ELR (cell line): ENCODE measurements at regions not wholly inside any gene's neighbourhood (a gene's known extent, or its start where the extent isn't known, plus 50 kb on each side); places are given as distances from the start of the nearest gene placed in this dataset.
"Not testable (repeated sequence)": the region's sequence is repeated elsewhere in the genome, so short reads cannot be mapped to it uniquely, and the experiment has no call there.

Experiments used
- DNase-seq: peaks from one replicate; pipeline ENCODE4 v3.0.0-alpha.2; 2015; ENCODE audit warnings: low read depth

DNA sequence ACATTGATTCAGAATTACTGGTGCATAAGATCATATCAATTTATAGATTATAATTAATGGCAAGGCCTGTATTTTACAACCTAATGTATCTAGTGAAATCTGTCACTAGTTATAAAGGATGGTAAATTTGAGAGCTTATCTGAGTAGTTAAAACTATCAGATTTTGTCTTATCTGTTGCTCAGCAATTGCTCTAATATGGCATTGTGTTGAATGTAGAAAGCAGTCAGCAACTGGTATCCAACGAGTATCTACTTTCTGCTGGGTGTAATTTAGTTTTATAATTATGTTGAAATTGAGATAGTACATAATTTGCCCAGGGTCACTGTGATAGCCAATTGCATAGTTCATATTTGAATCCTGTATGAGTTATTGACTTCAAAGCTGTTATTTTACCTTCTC is 1005.7 kb downstream of the CDH11 start:
- DNase-seq, result no peak

DNA sequence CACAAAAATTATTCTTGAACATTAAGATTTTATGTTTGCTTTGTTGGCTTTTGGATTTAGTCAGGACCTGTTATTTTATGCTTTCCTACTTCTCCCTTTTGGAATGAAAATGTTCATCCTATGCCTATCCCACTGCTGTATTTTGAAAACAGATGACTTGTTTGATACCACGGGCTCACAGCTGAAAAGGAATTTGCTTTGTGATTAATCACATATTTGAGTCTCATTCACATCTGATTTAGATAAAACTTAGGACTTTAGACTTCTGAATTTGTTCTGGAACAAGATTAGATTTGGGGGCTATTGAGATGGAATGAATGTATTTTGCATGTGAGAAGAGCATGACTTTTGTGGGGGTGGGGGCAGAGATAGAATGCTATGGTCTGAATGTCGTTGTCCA is 1012.6 kb downstream of the CDH11 start:
- no peak for DNase-seq

DNA sequence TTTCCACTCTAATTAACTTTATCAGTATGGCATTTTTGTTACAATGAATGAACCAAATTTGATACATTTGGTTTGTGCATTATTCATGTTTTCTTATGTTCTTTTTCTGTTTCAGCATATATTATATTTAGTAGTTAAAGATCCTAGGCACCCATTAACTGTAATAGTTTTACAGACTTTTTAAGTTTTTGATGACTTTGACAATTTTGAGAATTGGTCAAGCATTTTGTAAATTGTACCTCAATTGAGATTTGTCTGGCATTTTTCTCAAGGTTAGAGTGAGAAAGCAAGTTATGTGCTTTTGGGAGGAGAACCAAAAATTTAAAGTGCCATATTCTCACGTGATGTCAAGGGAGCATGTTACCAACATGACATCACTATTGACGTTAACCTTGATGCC is 1019.2 kb downstream of the CDH11 start:
- no peak for DNase-seq

DNA sequence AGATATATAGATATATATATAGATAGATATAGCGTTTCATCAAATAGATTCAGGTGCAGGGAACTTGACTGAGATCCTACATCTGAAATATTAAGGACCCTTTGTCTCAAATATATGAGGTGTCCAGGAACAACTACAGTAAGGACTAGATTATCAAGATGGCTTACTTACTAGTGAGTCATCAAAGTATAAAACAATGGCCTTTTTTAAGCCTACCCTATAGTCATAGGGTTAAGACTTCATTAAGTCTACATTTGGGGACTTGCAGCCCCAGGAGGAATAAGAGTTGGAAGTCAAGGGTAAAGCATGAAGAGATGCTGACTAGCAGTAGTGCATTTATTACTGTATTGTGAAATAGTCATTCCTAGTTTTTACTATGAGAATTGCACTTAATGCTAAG is 1023.4 kb downstream of the CDH11 start:
- DNase-seq, result no peak

GRCh38 chr16:64096689-64097088 is 1025.2 kb downstream of the CDH11 start:
- no peak for DNase-seq

- DNase-seq, result no peak
Measured at GRCh38 chr16:64094992-64095634, 1026.8 kb downstream of the CDH11 start.

- DNase-seq, result no peak
Measured at GRCh38 chr16:64094181-64094965, 1027.5 kb downstream of the CDH11 start.

DNA sequence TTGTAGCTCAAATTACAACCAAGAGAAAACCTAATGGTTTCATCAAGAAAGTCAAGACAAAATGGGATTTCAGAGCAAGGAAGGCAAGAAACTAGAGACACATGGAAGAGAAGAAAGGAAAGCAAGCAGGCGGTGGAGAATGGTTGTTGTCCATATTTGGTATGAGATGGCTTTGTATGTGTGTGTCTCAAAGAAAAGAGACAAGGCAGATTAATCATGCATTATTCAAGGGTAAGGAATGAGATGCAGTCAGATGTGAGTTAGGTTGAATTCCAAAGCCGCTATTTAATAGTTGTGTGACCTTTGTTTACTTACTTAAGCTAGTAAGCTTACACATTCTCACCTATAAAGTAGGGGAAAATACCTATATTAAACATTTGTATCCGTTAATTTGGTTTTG is 1029.6 kb downstream of the CDH11 start:
- DNase-seq, result peak; percentile 55

DNA sequence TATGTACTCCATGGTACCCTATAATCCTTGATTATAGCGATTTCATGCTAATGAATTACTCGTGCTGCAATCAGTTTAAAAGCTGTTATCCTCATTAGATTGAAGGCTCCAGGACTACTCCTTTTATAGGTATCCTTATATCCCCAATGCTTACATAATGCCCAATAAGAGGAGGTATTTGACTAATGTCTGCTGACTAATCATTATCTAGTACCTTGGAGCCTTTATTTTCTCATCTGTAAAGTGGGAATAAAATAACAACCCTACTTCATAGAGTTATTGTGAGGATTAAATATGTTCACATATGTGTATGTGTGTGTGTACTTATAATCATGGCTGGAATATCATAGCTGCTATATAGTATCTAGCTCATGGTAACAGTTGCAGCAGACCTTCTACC is 1031.5 kb downstream of the CDH11 start:
- no peak for DNase-seq

DNA sequence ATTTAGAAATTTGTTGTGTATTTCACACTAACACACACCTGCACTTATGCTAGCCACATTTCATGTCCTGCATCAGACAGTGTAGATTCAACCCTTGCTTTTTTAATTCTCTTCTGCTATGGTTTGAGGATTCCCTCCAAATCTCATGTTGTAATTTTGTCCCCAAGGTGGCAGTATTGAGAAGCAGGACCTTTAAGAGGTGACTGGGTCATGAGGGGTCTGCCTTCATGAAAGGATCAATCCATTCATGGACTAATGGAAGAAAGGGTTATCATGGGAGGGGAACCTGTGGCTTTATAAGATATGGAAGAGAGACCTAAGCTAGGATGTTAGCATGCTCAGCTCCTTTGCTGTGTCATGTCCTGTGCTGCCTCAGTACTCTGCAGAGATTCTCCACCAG is 1032.2 kb downstream of the CDH11 start:
- peak; percentile 30 for DNase-seq

GRCh38 chr16:64088838-64089237 is 1033.0 kb downstream of the CDH11 start:
- no peak for DNase-seq

GRCh38 chr16:64085296-64085695 is 1036.6 kb downstream of the CDH11 start:
- DNase-seq, result no peak

DNA sequence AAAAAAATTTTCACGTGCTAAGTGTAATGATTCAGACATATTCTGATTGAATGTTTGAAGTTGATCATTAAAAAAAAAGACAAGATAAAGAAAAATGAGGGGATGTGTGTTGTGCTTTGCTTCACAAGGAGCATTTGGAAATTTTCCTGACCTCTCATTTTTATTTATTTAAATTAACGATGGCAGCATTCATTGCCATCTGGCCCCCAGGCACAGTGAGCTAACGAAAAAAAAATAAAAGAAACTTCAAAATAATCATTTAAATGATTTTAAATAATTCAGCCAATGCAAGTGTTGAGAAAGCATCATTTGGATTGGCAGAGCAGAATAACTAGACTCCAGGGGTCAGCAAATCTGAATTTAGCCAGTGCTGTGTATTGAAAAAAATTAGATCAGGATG is 1037.2 kb downstream of the CDH11 start:
- DNase-seq, result no peak

DNA sequence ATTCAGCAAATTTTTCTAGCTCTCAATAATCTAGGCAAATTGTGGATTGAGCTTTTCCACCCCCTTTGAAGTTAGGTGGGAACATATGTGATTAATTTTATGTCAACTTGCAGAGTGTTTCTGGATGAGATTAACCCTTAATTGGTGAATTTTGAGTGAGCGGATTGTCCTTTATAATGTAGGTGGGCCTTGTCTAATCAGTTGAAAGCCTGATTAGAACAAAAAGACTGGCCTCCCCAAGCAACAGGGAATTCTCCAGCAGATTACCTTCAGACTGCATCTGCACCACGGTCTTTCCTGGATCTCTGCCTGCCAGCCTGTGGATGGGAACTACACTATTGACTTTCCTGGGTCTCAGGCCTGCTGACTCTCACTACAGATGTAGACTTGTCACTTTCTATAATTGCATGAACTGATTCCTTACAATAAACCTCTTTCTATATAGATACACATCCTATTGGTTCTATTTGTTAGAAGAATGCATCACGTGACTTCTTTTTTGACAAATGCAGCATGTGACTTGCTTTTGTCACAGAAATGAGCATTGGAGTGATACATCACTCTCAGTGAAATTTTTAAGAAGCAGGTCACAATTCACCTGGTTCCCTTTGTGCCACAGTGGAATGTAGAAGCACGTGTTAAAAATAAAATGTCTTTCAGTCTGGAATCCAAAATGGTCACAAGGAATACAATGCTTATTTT is 1038.3 kb downstream of the CDH11 start:
- no peak for DNase-seq

- DNase-seq, result no peak
Measured at GRCh38 chr16:64077242-64077641, 1044.6 kb downstream of the CDH11 start.

GRCh38 chr16:64074706-64075105 is 1047.2 kb downstream of the CDH11 start:
- no peak for DNase-seq

DNA sequence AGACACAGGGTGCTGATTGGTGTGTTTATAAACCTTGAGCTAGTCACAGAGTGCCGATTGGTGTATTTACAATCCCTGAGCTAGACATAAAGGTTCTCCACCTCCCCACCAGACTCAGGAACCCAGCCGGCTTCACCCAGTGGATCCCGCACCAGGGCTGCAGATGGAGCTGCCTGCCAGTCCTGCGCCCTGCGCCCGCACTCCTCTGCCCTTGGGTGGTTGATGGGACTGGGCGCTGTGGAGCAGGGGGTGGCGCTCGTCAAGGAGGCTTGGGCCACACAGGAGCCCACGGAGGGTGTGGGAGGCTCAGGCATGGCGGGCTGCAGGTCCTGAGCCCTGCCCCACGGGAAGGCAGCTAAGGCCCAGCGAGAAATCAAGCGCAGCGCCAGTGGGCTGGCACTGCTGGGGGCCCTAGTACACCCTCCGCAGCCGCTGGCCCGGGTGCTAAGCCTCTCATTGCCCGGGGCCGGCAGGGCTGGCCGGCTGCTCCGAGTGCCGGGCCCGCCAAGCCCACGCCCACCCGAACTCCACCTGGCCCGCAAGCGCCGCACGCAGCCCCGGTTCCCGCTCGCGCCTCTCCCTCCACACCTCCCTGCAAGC is 1049.6 kb downstream of the CDH11 start:
- not testable (repeated sequence) for DNase-seq

- no peak for DNase-seq
Measured at GRCh38 chr16:64065523-64065922, 1056.3 kb downstream of the CDH11 start.

DNA sequence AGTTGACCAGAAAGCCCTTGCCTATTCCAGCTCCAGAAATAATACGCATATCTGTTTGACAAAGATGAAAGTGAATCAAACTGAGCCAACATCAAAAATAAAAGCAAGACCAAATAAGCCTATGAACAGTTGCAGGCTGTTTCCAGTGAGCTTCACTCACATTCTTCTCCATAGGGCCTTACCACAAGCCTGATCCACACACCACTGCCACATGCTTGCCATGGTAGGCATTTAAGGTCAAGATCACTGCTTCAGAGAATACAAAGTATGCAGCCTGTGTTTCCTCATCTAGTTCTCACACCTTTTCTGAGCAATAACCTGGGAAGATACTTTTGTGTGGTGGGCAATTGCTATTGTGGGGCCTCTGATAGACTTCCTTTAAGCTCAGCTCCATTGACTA is 1060.2 kb downstream of the CDH11 start:
- no peak for DNase-seq

- DNase-seq, result no peak
Measured at GRCh38 chr16:64060631-64061030, 1061.2 kb downstream of the CDH11 start.

- DNase-seq, result no peak
Measured at GRCh38 chr16:64058685-64059084, 1063.2 kb downstream of the CDH11 start.

- peak; percentile 0 for DNase-seq
Measured at GRCh38 chr16:64051824-64052223, 1070.0 kb downstream of the CDH11 start.

GRCh38 chr16:64047878-64048277 is 1074.0 kb downstream of the CDH11 start:
- no peak for DNase-seq
